ENCODE measurements at regions not wholly inside any gene's neighbourhood (a gene's known extent, or its start where the extent isn't known, plus 50 kb on each side); places are given as distances from the start of the nearest gene placed in this dataset.

- no peak for DNase-seq (ENCODE audit: low read depth, low spot score)
- H3K4me3 ChIP-seq (ENCODE audit: low read depth, low read length): no peak overlapping the region
- no peak for TF ChIP-seq CTCF (IDR thresholded peaks at IDR 0.05; ENCODE audit: insufficient read depth, low read length, missing control alignments)
- ChIA-PET POLR2A (no interaction called here), CTCF (interaction anchor here (1.2 kb wide), 1 partner anchor 256 kb away, joined by 3 read pairs; no protein-coding TSS in a partner anchor)
Observed at GRCh38 chr2:7683708-7684107, 766.5 kb downstream of the RNF144A start.

- POLR2A ChIA-PET: no interaction called here
- no peak overlapping the region for H3K4me3 ChIP-seq (ENCODE audit: low read depth, low read length)
- no peak for TF ChIP-seq CTCF (IDR thresholded peaks at IDR 0.05; ENCODE audit: insufficient read depth, low read length, missing control alignments)
- DNase-seq (ENCODE audit: low read depth, low spot score): no peak
- CTCF ChIA-PET: interaction anchor here (0.9 to 1.6 kb wide), 3 partner anchors 9 to 258 kb away, joined by 3 to 8 read pairs (median 4); no protein-coding TSS in a partner anchor
Observed at GRCh38 chr2:7685342-7686015, 768.3 kb downstream of the RNF144A start.

- no peak overlapping the region for H3K4me3 ChIP-seq (ENCODE audit: low read depth, low read length)
- no peak for TF ChIP-seq CTCF (IDR thresholded peaks at IDR 0.05; ENCODE audit: insufficient read depth, low read length, missing control alignments)
- CTCF ChIA-PET: interaction anchor here (1.2 to 1.6 kb wide), 2 partner anchors 10 to 14 kb away, joined by 3 to 8 read pairs; no protein-coding TSS in a partner anchor
- no peak for DNase-seq (ENCODE audit: low read depth, low spot score)
- POLR2A ChIA-PET: no interaction called here
Observed at GRCh38 chr2:7686016-7686385, 768.8 kb downstream of the RNF144A start.

- no peak for DNase-seq (ENCODE audit: low read depth, low spot score)
- POLR2A ChIA-PET: interaction anchor here (0.8 to 1.4 kb wide), 2 partner anchors 9 to 990 kb away, joined by 3 to 16 read pairs; partner anchors contain the start of gene ID2
Observed at GRCh38 chr2:7691961-7692656, 774.9 kb downstream of the RNF144A start.

GRCh38 chr2:7692657-7693161 is 775.5 kb downstream of the RNF144A start:
- ChIA-PET CTCF (interaction anchor here (1.2 kb wide), 1 partner anchor 33 kb away, joined by 3 read pairs; no protein-coding TSS in a partner anchor), POLR2A (interaction anchor here (0.8 to 1.4 kb wide), 2 partner anchors 9 to 989 kb away, joined by 3 to 16 read pairs; partner anchors contain the start of gene ID2)
- DNase-seq (ENCODE audit: low read depth, low spot score): peak; percentile 86
- TF ChIP-seq CTCF (IDR thresholded peaks at IDR 0.05; ENCODE audit: insufficient read depth, low read length, missing control alignments): no peak
- H3K4me3 ChIP-seq (ENCODE audit: low read depth, low read length): no peak overlapping the region

More at GRCh38 chr2:7691961-7692656, 774.9 kb downstream of the RNF144A start:
- H3K4me3 ChIP-seq (ENCODE audit: low read depth, low read length): no peak overlapping the region
- no peak for TF ChIP-seq CTCF (IDR thresholded peaks at IDR 0.05; ENCODE audit: insufficient read depth, low read length, missing control alignments)
- CTCF ChIA-PET: interaction anchor here (1.2 kb wide), 1 partner anchor 33 kb away, joined by 3 read pairs; no protein-coding TSS in a partner anchor
